IMR-90 (cell line): ENCODE measurements at regions not wholly inside any gene's neighbourhood (a gene's known extent, or its start where the extent isn't known, plus 50 kb on each side); places are given as distances from the start of the nearest gene placed in this dataset.

Source experiments
- ATAC-seq: fragments of 200-7000 bp; cut with Tn5 transposase; 2 replicates; pipeline ENCODE4 v1.9.1; 2020; ENCODE audit warnings: low read depth, mild to moderate bottlenecking, moderate library complexity
- BruUV-seq: library from RNA; stranded (reverse); fragments of 400-500 nt; replicated peaks from 2 replicates; lab custom pipeline; 2021; lab: Mats Ljungman, UMichigan
- CTCF ChIA-PET: fragments of 300-600 bp; formaldehyde crosslinking; extraction: SDS; loops from one replicate; lab custom pipeline; 2021; ENCODE audit warnings: antibody characterized with exemption; lab: Yijun Ruan, JAX
- POLR2A ChIA-PET: fragments of 300-600 bp; sonication (Branson Sonifier 250); formaldehyde crosslinking; loops from one replicate; lab custom pipeline; 2022; ENCODE audit warnings: antibody characterized with exemption; ENCODE audit not compliant: unreplicated experiment; lab: Charles Lee
- DNase-seq: peaks from one replicate; pipeline ENCODE4 v3.0.0; 2013
- H2AFZ ChIP-seq: replicated peaks from 2 replicates; pipeline ENCODE3; 2013; ENCODE audit warnings: low read length, mild to moderate bottlenecking; ENCODE audit not compliant: poor library complexity
- H2AK5ac ChIP-seq: 2 replicates; pipeline ENCODE4 v1.6.1; 2013; ENCODE audit warnings: low read depth, low read length, inconsistent platforms
- H2AK9ac ChIP-seq: replicated peaks from 2 replicates; pipeline ENCODE3; 2013; ENCODE audit warnings: mild to moderate bottlenecking, low read depth, low read length, moderate library complexity; ENCODE audit not compliant: poor library complexity
- H2BK120ac ChIP-seq: 2 replicates; pipeline ENCODE4 v1.6.1; 2013; ENCODE audit warnings: low read depth, low read length, inconsistent platforms
- H2BK15ac ChIP-seq: 3 replicates; pipeline ENCODE4 v1.6.1; 2013; ENCODE audit warnings: low read depth, low read length, inconsistent platforms
- H2BK20ac ChIP-seq: 2 replicates; pipeline ENCODE4 v1.6.1; 2013; ENCODE audit warnings: low read depth, mild to moderate bottlenecking, inconsistent platforms, low read length, moderate library complexity
- H2BK5ac ChIP-seq: 2 replicates; pipeline ENCODE4 v1.6.1; 2013; ENCODE audit warnings: mild to moderate bottlenecking, low read depth, low read length, inconsistent platforms; ENCODE audit not compliant: poor library complexity, severe bottlenecking
- H3K14ac ChIP-seq: replicated peaks from 2 replicates; pipeline ENCODE4 v1.6.1; 2013; ENCODE audit warnings: low read depth, low read length, inconsistent platforms
- H3K18ac ChIP-seq: 2 replicates; pipeline ENCODE4 v1.6.1; 2013; ENCODE audit warnings: low read depth, low read length, control low read depth
- H3K23ac ChIP-seq: 2 replicates; pipeline ENCODE4 v1.6.1; 2013; ENCODE audit warnings: low read depth, low read length, inconsistent platforms
- H3K27ac ChIP-seq: 2 replicates; pipeline ENCODE4 v1.5.1; 2013; ENCODE audit warnings: mild to moderate bottlenecking, control low read depth, low read length; ENCODE audit not compliant: insufficient read depth
- H3K27me3 ChIP-seq: 2 replicates; pipeline ENCODE4 v1.6.1; 2013; ENCODE audit warnings: low read length; ENCODE audit not compliant: control insufficient read depth, insufficient read depth
- H3K36me3 ChIP-seq: 2 replicates; pipeline ENCODE4 v1.6.1; 2013; ENCODE audit warnings: low read length, mixed read lengths; ENCODE audit not compliant: control insufficient read depth, insufficient read depth
- H3K4ac ChIP-seq: 2 replicates; pipeline ENCODE4 v1.6.1; 2013; ENCODE audit warnings: low read depth, low read length, inconsistent platforms
- H3K4me1 ChIP-seq: 2 replicates; pipeline ENCODE4 v1.6.1; 2013; ENCODE audit warnings: low read length, mixed read lengths; ENCODE audit not compliant: control insufficient read depth, insufficient read depth
- H3K4me2 ChIP-seq: 2 replicates; pipeline ENCODE4 v1.6.1; 2013; ENCODE audit warnings: low read depth, mild to moderate bottlenecking, control low read depth, low read length, moderate library complexity
- H3K4me3 ChIP-seq: 2 replicates; pipeline ENCODE4 v1.5.1; 2013; ENCODE audit warnings: low read depth, mild to moderate bottlenecking, control low read depth, low read length, moderate library complexity; ENCODE audit not compliant: insufficient read depth
- H3K56ac ChIP-seq: 2 replicates; pipeline ENCODE4 v1.6.1; 2013; ENCODE audit warnings: low read length, inconsistent platforms; ENCODE audit not compliant: insufficient read depth; ENCODE audit errors: extremely low read depth
- H3K79me1 ChIP-seq, 2 experiments: 2 replicates each; pipeline ENCODE4 v1.6.1; 2013; ENCODE audit warnings: low read length in 2 of 2, inconsistent platforms in 1 of 2, low read depth in 1 of 2
- H3K9ac ChIP-seq: 2 replicates; pipeline ENCODE4 v1.6.1; 2013; ENCODE audit warnings: low read depth, low read length, control low read depth
- H3K9me1 ChIP-seq: 2 replicates; pipeline ENCODE4 v1.6.1; 2013; ENCODE audit warnings: low read length, inconsistent platforms; ENCODE audit not compliant: insufficient read depth
- H3K9me3 ChIP-seq: 2 replicates; pipeline ENCODE4 v1.6.1; 2013; ENCODE audit warnings: low read length; ENCODE audit not compliant: control insufficient read depth, insufficient read depth
- H4K20me1 ChIP-seq: 2 replicates; pipeline ENCODE4 v1.6.1; 2013; ENCODE audit warnings: low read length, inconsistent platforms; ENCODE audit not compliant: insufficient read depth
- H4K5ac ChIP-seq: 2 replicates; pipeline ENCODE4 v1.6.1; 2013; ENCODE audit warnings: mild to moderate bottlenecking, low read depth, low read length, control low read depth
- H4K8ac ChIP-seq, 2 experiments: 2 replicates each; pipeline ENCODE4 v1.6.1; 2013; ENCODE audit warnings: low read depth in 2 of 2, low read length in 2 of 2, control low read depth in 1 of 2, inconsistent platforms in 1 of 2
- H4K91ac ChIP-seq: 2 replicates; pipeline ENCODE4 v1.6.1; 2013; ENCODE audit warnings: low read depth, low read length, inconsistent platforms; ENCODE audit not compliant: insufficient read depth
- BHLHE40 ChIP-seq: fragments of 150-350 bp; IDR thresholded peaks from 2 replicates; pipeline ENCODE4 v1.6.1; 2016; ENCODE audit warnings: mild to moderate bottlenecking, low read depth, low read length
- CEBPB ChIP-seq: IDR thresholded peaks from 2 replicates; pipeline ENCODE4 v1.6.1; 2012; ENCODE audit warnings: low read depth, low read length, improper control_type of control experiment
- CHD1 ChIP-seq: IDR thresholded peaks from 2 replicates; pipeline ENCODE4 v1.6.1; 2012; ENCODE audit warnings: low read depth, low read length, improper control_type of control experiment
- FOS ChIP-seq: fragments of 150-350 bp; IDR thresholded peaks from 2 replicates; pipeline ENCODE4 v1.6.1; 2016; ENCODE audit warnings: low read depth, low read length
- MAZ ChIP-seq: IDR thresholded peaks from 2 replicates; pipeline ENCODE4 v1.6.1; 2012; ENCODE audit warnings: low read depth, mild to moderate bottlenecking, low read length, improper control_type of control experiment, moderate library complexity, borderline replicate concordance
- MXI1 ChIP-seq: IDR thresholded peaks from 2 replicates; pipeline ENCODE4 v1.6.1; 2012; ENCODE audit warnings: low read depth, mild to moderate bottlenecking, low read length, moderate library complexity, borderline replicate concordance
- RAD21 ChIP-seq: IDR thresholded peaks from 2 replicates; pipeline ENCODE4 v1.6.1; 2012; ENCODE audit warnings: low read length, improper control_type of control experiment
- WGBS, 2 experiments: methylation state at CpG; one replicate each; pipeline versions ENCODE4 v1.1.5 to v1.1.7; 2013; ENCODE audit warnings: missing lambda C conversion rate in 2 of 2; ENCODE audit not compliant: insufficient read length in 1 of 2; ENCODE audit errors: extremely low coverage in 2 of 2; 5-methylcytosine and 5-hydroxymethylcytosine counted together
- dilution Hi-C: fragments of 300-500 bp; cut with HindIII; formaldehyde crosslinking; loops from one replicate; pipeline ENCODE4 v1.14.3; 2018; ENCODE audit warnings: low sequenced_read_pairs; ENCODE audit not compliant: unreplicated experiment
- in situ Hi-C: fragments of 300-500 bp; cut with MboI; formaldehyde crosslinking; loops from 3 replicates; pipeline ENCODE4 v1.14.3; 2019; ENCODE audit warnings: low sequenced_read_pairs, inconsistent platforms, mixed read lengths
- intact Hi-C: fragments of 100-400 bp; cut with micrococcal nuclease; formaldehyde crosslinking; loops from 2 replicates; pipeline ENCODE4 v1.10.0; 2022
- TF ChIP-seq, protein P1 (sequence below): fragments of 150-350 bp; IDR thresholded peaks from 2 replicates; pipeline ENCODE4 v1.6.1; 2016; ENCODE audit warnings: low read depth, mild to moderate bottlenecking, low read length, moderate library complexity, borderline replicate concordance
- TF ChIP-seq, protein P2 (sequence below): conservative IDR thresholded peaks from 2 replicates; pipeline ENCODE4 v1.5.1; 2012; ENCODE audit warnings: mild to moderate bottlenecking, low read depth, low read length, improper control_type of control experiment
- TF ChIP-seq, protein P3 (sequence below): fragments of 150-350 bp; IDR thresholded peaks from 2 replicates; pipeline ENCODE4 v1.6.1; 2017; ENCODE audit warnings: mild to moderate bottlenecking, antibody characterized with exemption, low read length, low read depth

DNA sequence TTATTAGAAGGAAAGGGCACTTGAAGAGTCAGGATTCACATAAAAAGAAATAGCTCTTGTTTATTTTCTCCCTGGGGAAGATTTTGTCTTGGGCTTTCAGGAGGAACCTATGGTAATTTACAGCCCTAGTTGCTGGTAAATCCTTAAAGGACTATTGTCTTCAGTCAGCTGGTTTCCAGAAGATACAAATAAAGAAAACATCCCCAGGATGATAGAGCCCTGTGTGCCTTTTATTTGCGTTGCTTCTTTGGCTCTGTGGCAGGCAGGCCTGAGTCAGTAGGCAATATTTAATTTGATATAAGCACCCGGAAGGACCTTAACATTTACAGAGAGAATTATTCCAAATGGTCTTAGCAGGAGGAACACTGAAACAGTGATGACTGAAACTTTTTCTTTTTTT lies 131.0 kb upstream of the SLC34A2 start:
- Histone ChIP-seq H4K5ac (no peak overlapping the region), H2BK5ac (no peak overlapping the region), H2BK20ac (no peak overlapping the region), H3K14ac (no peak overlapping the region), H3K27ac (no peak overlapping the region), H2AFZ (no peak overlapping the region), H2BK15ac (no peak overlapping the region), H2BK120ac (no peak overlapping the region), H3K9ac (no peak overlapping the region), H4K8ac (no peak overlapping the region), H2AK9ac (no peak overlapping the region), H4K91ac (no peak overlapping the region), H3K4me1 (no peaks in the 10 kb centered on the region), H3K4me2 (no peak overlapping the region), H3K9me1 (no peaks in the 10 kb centered on the region), H3K79me1 (no peaks in the 10 kb centered on the region), H3K36me3 (no peaks in the 10 kb centered on the region), H3K27me3 (no peaks in the 10 kb centered on the region; the same call in none of the 2 replicates), H3K18ac (no peak overlapping the region), H3K23ac (no peak overlapping the region), H2AK5ac (no peak overlapping the region), H3K4ac (no peak overlapping the region), H3K9me3 (no peaks in the 10 kb centered on the region), H3K4me3 (no peak overlapping the region), H4K20me1 (no peaks in the 10 kb centered on the region), H3K56ac (no peak overlapping the region)
- ChIA-PET CTCF (no interaction called here), POLR2A (no interaction called here)
- ATAC-seq (no peak), DNase-seq (no peak)
- 50% methylated on average over 1 of the region's 2 CpGs; no CpG with 5 or more reads in 1 of the 2 experiments for WGBS, 2 experiments
- in situ Hi-C loops (no loop called here), intact Hi-C loops (no loop called here), dilution Hi-C loops (no loop called here)
- TF ChIP-seq MAZ (no peak), FOS (no peak), CHD1 (no peak), CEBPB (no peak), RAD21 (no peak), BHLHE40 (no peak), MXI1 (no peak)
- TF ChIP-seq, protein P1, sequence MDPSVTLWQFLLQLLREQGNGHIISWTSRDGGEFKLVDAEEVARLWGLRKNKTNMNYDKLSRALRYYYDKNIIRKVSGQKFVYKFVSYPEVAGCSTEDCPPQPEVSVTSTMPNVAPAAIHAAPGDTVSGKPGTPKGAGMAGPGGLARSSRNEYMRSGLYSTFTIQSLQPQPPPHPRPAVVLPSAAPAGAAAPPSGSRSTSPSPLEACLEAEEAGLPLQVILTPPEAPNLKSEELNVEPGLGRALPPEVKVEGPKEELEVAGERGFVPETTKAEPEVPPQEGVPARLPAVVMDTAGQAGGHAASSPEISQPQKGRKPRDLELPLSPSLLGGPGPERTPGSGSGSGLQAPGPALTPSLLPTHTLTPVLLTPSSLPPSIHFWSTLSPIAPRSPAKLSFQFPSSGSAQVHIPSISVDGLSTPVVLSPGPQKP: no peak
- TF ChIP-seq, protein P2, sequence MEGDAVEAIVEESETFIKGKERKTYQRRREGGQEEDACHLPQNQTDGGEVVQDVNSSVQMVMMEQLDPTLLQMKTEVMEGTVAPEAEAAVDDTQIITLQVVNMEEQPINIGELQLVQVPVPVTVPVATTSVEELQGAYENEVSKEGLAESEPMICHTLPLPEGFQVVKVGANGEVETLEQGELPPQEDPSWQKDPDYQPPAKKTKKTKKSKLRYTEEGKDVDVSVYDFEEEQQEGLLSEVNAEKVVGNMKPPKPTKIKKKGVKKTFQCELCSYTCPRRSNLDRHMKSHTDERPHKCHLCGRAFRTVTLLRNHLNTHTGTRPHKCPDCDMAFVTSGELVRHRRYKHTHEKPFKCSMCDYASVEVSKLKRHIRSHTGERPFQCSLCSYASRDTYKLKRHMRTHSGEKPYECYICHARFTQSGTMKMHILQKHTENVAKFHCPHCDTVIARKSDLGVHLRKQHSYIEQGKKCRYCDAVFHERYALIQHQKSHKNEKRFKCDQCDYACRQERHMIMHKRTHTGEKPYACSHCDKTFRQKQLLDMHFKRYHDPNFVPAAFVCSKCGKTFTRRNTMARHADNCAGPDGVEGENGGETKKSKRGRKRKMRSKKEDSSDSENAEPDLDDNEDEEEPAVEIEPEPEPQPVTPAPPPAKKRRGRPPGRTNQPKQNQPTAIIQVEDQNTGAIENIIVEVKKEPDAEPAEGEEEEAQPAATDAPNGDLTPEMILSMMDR: no peak
- TF ChIP-seq, protein P3, sequence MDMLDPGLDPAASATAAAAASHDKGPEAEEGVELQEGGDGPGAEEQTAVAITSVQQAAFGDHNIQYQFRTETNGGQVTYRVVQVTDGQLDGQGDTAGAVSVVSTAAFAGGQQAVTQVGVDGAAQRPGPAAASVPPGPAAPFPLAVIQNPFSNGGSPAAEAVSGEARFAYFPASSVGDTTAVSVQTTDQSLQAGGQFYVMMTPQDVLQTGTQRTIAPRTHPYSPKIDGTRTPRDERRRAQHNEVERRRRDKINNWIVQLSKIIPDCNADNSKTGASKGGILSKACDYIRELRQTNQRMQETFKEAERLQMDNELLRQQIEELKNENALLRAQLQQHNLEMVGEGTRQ: no peak
- no TSS peak for BruUV-seq
